ENCODE measurements at regions not wholly inside any gene's neighbourhood (a gene's known extent, or its start where the extent isn't known, plus 50 kb on each side); places are given as distances from the start of the nearest gene placed in this dataset.

DNA sequence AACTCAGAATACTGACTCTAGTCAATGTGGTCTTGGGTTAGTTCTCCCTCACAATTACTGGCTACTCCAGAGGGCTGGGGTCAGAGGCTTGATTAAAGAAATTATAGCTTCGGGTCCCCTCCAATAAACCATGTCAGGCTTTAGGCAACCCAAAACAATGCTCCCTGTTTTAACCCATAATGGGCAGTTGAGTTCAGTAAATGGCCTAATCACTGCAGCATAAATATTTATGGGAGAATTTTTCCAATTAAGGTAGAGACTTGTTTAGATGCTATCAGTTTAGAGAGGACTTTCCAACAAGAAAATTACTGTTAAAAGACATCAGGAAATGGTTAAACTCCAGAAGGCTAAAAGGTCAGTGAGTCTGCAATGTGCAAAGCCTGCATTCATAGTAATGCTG lies 389.2 kb upstream of the PRICKLE1 start (continued):
- TF ChIP-seq, protein P1, sequence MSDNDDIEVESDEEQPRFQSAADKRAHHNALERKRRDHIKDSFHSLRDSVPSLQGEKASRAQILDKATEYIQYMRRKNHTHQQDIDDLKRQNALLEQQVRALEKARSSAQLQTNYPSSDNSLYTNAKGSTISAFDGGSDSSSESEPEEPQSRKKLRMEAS (IDR thresholded peaks at IDR 0.05) = no peak
- no peak for TF ChIP-seq SRF (IDR thresholded peaks at IDR 0.05; ENCODE audit: low read depth)
- TF ChIP-seq, protein P2, sequence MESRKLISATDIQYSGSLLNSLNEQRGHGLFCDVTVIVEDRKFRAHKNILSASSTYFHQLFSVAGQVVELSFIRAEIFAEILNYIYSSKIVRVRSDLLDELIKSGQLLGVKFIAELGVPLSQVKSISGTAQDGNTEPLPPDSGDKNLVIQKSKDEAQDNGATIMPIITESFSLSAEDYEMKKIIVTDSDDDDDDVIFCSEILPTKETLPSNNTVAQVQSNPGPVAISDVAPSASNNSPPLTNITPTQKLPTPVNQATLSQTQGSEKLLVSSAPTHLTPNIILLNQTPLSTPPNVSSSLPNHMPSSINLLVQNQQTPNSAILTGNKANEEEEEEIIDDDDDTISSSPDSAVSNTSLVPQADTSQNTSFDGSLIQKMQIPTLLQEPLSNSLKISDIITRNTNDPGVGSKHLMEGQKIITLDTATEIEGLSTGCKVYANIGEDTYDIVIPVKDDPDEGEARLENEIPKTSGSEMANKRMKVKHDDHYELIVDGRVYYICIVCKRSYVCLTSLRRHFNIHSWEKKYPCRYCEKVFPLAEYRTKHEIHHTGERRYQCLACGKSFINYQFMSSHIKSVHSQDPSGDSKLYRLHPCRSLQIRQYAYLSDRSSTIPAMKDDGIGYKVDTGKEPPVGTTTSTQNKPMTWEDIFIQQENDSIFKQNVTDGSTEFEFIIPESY (IDR thresholded peaks at IDR 0.05; ENCODE audit: extremely low read depth, insufficient replicate concordance, low read length) = no peak

DNA sequence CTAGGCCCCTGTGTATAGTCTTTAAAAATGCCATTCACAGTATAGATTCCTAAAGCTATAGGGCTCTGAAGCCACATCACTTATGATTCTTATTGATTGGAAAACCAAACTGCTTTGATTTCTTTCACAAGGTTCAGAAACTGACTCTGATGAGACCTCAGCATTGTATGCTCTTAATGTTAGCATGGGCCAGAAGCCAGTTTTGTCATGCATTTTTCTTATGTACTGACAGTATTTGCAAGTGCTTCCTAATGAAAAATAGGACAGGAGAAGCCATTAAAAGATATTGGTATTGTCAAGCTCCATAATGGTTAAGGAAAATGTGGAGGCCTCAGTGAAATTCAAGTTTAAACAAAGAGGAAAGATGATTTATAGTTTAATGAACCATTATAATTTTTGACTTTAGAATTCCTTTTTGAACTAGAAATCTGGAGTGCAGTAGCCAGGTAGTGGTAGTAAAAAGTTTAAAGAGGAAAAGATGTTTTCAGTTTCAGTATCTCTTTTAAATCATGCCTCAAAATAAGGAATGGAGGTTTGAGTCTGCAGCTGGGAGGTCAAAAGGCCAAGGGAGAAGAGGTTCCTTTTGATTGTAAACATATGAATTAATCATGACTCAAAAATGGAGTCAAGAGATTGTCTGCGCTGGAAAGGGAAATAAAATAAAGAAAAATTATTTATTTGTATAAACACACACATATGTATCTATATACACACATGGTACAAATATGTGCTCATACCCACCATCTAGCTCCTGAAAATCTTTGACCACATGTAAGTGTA lies 388.1 kb upstream of the PRICKLE1 start:
- ATAC-seq (no peak), DNase-seq (ENCODE audit: low read depth, low spot score) (no peak)

More for the DNA sequence above, 388.1 kb upstream of the PRICKLE1 start:
- Histone ChIP-seq H4K20me1 (ENCODE audit: insufficient read depth) (no peaks in the 10 kb centered on the region), H3K79me2 (ENCODE audit: insufficient read depth, low read length) (no peaks in the 10 kb centered on the region), H3K9ac (ENCODE audit: low read length) (no peak overlapping the region), H2AFZ (ENCODE audit: low read depth, low read length, poor library complexity, severe bottlenecking) (no peak overlapping the region), H3K36me3 (ENCODE audit: control insufficient read depth in 1 of 2, insufficient read depth in 2 of 2, low read length in 2 of 2) (no peaks in the 10 kb centered on the region), H3K4me1 (ENCODE audit: control insufficient read depth in 1 of 2, insufficient read depth in 2 of 2, low read length in 2 of 2) (no peaks in the 10 kb centered on the region), H3K4me3 (replicated peaks in 1 of 2; ENCODE audit: low read depth in 1 of 2, low read length in 2 of 2) (no peak overlapping the region), H3K4me2 (ENCODE audit: low read length) (no peak overlapping the region), H3K27ac (ENCODE audit: low read depth, low read length) (no peak overlapping the region), H3K9me2 (ENCODE audit: insufficient read depth) (no peaks in the 10 kb centered on the region), H3K9me3 (ENCODE audit: control insufficient read depth in 1 of 2, insufficient read depth in 1 of 2, low read depth in 1 of 2, low read length in 2 of 2) (no peaks in the 10 kb centered on the region), H3K27me3 (ENCODE audit: insufficient read depth, low read length) (no peaks in the 10 kb centered on the region)
- RAD21 ChIA-PET (ENCODE audit: low non-redundant PET in 1 of 2, low total read pairs in 2 of 2, uncharacterized antibody in 2 of 2, unreplicated experiment in 2 of 2) = no interaction called here
- POLR2A ChIA-PET = no interaction called here
- CTCF ChIA-PET = no interaction called here
- intact Hi-C loops (cut with micrococcal nuclease) = no loop called here
- no TSS peak for BruUV-seq (replicated peaks)
- TF ChIP-seq EGR1 (IDR thresholded peaks at IDR 0.05; ENCODE audit: low read depth) = no peak
- TF ChIP-seq, protein P2 (IDR thresholded peaks at IDR 0.05; ENCODE audit: extremely low read depth, insufficient replicate concordance, low read length) = no peak
- no peak for TF ChIP-seq TCF7L2 (IDR thresholded peaks at IDR 0.05; ENCODE audit: borderline replicate concordance, extremely low read depth, insufficient read depth, insufficient read length)
- no peak for TF ChIP-seq CBX3 (IDR thresholded peaks at IDR 0.05; ENCODE audit: low read depth)
- no peak for TF ChIP-seq ELF1 (IDR thresholded peaks at IDR 0.05; ENCODE audit: borderline replicate concordance, low read depth)
- no peak for TF ChIP-seq EZH2phosphoT487 (IDR thresholded peaks at IDR 0.05; ENCODE audit: borderline replicate concordance)
- TF ChIP-seq FOSL1 (IDR thresholded peaks at IDR 0.05; ENCODE audit: low read depth) = no peak
- TF ChIP-seq SP1 (IDR thresholded peaks at IDR 0.05; ENCODE audit: low read depth) = no peak
- no peak for TF ChIP-seq YY1 (IDR thresholded peaks at IDR 0.05; ENCODE audit: extremely low read depth, insufficient replicate concordance, low read depth, low read length)
- TF ChIP-seq, protein P3, sequence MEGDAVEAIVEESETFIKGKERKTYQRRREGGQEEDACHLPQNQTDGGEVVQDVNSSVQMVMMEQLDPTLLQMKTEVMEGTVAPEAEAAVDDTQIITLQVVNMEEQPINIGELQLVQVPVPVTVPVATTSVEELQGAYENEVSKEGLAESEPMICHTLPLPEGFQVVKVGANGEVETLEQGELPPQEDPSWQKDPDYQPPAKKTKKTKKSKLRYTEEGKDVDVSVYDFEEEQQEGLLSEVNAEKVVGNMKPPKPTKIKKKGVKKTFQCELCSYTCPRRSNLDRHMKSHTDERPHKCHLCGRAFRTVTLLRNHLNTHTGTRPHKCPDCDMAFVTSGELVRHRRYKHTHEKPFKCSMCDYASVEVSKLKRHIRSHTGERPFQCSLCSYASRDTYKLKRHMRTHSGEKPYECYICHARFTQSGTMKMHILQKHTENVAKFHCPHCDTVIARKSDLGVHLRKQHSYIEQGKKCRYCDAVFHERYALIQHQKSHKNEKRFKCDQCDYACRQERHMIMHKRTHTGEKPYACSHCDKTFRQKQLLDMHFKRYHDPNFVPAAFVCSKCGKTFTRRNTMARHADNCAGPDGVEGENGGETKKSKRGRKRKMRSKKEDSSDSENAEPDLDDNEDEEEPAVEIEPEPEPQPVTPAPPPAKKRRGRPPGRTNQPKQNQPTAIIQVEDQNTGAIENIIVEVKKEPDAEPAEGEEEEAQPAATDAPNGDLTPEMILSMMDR (IDR thresholded peaks at IDR 0.05 in 2 of 3, conservative IDR thresholded peaks at IDR 0.05 in 1 of 3; ENCODE audit: borderline replicate concordance in 1 of 3, insufficient read depth in 1 of 3, low read depth in 2 of 3, low read length in 2 of 3) = no peak
- no peak for TF ChIP-seq POLR2A (IDR thresholded peaks at IDR 0.05; ENCODE audit: borderline replicate concordance, extremely low read depth, insufficient read depth, insufficient read length)
